Progenitor cell of endocrine pancreas (in vitro differentiated cells): ENCODE measurements at regions not wholly inside any gene's neighbourhood (a gene's known extent, or its start where the extent isn't known, plus 50 kb on each side); places are given as distances from the start of the nearest gene placed in this dataset.

Experiments used
- DNase-seq: peaks from one replicate; pipeline ENCODE4 v3.0.0; 2021; ENCODE audit warnings: low spot score; ENCODE audit not compliant: unreplicated experiment
- H3K27ac Mint-ChIP-seq: 2 replicates; pipeline ENCODE4 v1.8.0; 2021; ENCODE audit warnings: mild to moderate bottlenecking, moderate library complexity, mixed read lengths
- H3K27me3 Mint-ChIP-seq: 2 replicates; pipeline ENCODE4 v1.8.0; 2021; ENCODE audit warnings: mixed read lengths
- H3K36me3 Mint-ChIP-seq: 2 replicates; pipeline ENCODE4 v1.8.0; 2022; ENCODE audit warnings: mixed read lengths; ENCODE audit not compliant: insufficient read depth
- H3K4me1 Mint-ChIP-seq: 2 replicates; pipeline ENCODE4 v1.8.0; 2021; ENCODE audit warnings: low read depth, mixed read lengths
- H3K4me3 Mint-ChIP-seq: 2 replicates; pipeline ENCODE4 v1.8.0; 2021; ENCODE audit warnings: low read depth, mild to moderate bottlenecking, moderate library complexity, mixed read lengths
- H3K9me3 Mint-ChIP-seq: 2 replicates; pipeline ENCODE4 v1.8.0; 2021; ENCODE audit warnings: low read depth, mixed read lengths
- TF ChIP-seq, protein P1 (sequence below): fragments of 200-600 bp; sonication (generic); IDR thresholded peaks from one replicate; pipeline ENCODE4 v1.5.0; 2021; ENCODE audit warnings: antibody characterized with exemption, mild to moderate bottlenecking; ENCODE audit not compliant: unreplicated experiment

DNA sequence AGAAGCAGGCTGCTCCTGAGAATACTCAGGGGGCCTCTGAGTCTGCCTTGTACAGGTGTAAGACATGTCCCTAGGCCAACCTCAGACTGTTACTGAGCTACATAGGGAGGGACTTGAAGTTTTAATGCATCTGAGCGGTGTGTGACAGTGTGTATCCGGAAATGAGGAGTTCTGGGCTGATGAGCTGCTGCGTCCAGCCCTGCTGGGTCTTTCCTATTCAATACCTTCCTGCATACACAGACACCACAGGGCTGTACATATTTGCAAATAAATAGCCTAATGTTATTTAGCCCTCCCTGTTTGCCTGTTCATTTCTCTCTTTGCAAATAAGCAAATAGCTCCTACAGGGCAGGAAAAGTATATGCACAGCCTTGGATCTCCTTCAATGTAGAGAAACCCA, 134.7 kb upstream of the KIRREL3 start:
- TF ChIP-seq, protein P1, sequence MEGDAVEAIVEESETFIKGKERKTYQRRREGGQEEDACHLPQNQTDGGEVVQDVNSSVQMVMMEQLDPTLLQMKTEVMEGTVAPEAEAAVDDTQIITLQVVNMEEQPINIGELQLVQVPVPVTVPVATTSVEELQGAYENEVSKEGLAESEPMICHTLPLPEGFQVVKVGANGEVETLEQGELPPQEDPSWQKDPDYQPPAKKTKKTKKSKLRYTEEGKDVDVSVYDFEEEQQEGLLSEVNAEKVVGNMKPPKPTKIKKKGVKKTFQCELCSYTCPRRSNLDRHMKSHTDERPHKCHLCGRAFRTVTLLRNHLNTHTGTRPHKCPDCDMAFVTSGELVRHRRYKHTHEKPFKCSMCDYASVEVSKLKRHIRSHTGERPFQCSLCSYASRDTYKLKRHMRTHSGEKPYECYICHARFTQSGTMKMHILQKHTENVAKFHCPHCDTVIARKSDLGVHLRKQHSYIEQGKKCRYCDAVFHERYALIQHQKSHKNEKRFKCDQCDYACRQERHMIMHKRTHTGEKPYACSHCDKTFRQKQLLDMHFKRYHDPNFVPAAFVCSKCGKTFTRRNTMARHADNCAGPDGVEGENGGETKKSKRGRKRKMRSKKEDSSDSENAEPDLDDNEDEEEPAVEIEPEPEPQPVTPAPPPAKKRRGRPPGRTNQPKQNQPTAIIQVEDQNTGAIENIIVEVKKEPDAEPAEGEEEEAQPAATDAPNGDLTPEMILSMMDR: no peak
- no peak overlapping the region for H3K27ac Mint-ChIP-seq
- peaks cover under 1% of the 10 kb centered on the region for H3K4me1 Mint-ChIP-seq
- H3K36me3 Mint-ChIP-seq: no peaks in the 10 kb centered on the region
- peaks cover 8% of the 10 kb centered on the region for H3K27me3 Mint-ChIP-seq
- DNase-seq: no peak
- no peaks in the 10 kb centered on the region for H3K9me3 Mint-ChIP-seq
- H3K4me3 Mint-ChIP-seq: no peak overlapping the region

DNA sequence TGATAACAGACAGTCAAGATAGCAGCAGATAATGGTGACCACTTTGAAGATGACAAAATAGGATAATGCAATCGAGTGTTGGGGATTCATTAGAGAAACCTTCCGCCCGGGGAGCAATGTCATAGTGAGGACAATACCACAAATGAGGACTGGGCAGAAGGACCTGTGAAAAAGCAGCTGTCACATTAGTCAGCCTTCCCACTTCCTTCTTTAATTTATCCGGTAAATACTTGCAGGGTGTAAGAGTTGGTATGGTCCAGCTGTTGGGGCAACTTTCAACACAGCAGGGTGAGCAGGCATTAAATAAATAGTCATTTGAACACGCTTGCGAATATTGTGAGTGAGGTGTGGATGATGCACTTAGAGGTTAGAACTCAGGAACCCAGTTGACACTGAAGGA, 132.5 kb upstream of the KIRREL3 start:
- Mint-ChIP-seq H3K36me3 (no peaks in the 10 kb centered on the region), H3K27me3 (peaks cover 11% of the 10 kb centered on the region), H3K27ac (peak overlapping the region; percentile 25), H3K4me3 (no peak overlapping the region), H3K9me3 (no peaks in the 10 kb centered on the region), H3K4me1 (peaks cover 2% of the 10 kb centered on the region)
- DNase-seq: no peak
- TF ChIP-seq, protein P1: no peak

DNA sequence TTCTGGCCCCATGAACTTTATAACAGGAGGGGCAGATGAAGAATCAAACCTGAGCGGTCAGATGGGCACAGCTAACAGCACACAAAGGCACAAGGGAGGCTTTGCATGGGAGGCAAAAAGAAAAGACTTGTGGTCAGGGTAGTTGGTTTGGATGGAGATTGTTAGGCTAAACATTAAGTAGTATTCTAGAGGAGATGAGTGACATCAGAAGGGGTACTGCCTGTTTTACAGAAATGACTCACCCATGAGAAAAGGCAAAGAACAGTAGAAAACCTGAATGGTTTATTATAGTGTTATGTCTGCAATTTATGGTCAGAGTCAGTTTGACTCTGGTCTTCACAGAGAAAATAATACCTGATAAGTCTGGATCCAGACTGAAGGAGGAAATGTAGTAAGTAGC, 129.8 kb upstream of the KIRREL3 start:
- Mint-ChIP-seq H3K27ac (no peak overlapping the region), H3K4me3 (no peak overlapping the region), H3K4me1 (peaks cover 9% of the 10 kb centered on the region), H3K36me3 (no peaks in the 10 kb centered on the region), H3K27me3 (peaks cover 11% of the 10 kb centered on the region), H3K9me3 (no peaks in the 10 kb centered on the region)
- TF ChIP-seq, protein P1: no peak
- DNase-seq: no peak

DNA sequence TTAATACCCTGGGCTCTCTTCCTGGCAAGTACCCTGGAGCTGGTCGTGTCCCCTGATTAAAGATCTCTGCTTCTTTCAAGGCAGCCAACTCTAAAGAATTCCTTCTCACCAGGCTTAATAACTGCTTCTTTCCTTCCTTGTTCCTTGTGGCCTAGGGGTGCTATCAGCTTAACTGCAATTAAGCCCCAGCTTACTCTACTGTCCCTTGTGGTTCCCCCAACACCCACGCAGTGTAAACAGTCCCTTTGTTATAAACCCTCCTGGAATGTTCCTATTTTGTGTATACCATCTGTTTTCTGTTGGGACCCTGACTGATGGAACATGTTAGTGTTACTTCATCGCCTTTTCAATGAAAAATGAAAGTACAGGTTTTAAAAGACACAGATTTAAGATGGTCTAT, 126.4 kb upstream of the KIRREL3 start:
- peaks cover 7% of the 10 kb centered on the region for H3K27me3 Mint-ChIP-seq
- TF ChIP-seq, protein P1: no peak
- no peak overlapping the region for H3K27ac Mint-ChIP-seq

DNA sequence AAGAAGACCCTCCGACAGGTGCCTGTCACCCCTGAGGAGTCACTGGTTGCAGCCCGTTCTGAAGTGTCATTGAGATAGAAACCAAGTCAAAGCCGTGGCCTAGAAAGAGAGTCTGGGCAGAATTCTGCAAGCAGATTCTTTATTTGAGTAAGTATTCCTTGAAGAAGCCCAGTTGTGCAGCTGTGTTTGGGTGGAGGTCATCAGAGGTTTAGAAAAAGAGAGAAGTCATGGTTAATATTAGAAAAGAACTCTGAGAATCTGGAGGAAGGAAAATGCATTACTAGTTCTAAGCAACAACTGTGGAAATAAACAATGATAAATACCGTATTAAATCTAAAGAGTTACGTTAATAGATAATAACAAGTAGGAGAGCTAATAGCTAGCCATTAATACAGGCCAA, 118.8 kb upstream of the KIRREL3 start:
- H3K36me3 Mint-ChIP-seq: no peaks in the 10 kb centered on the region
- peaks cover 3% of the 10 kb centered on the region for H3K27me3 Mint-ChIP-seq
- H3K27ac Mint-ChIP-seq: no peak overlapping the region
- no peak overlapping the region for H3K4me3 Mint-ChIP-seq
- TF ChIP-seq, protein P1: no peak
- DNase-seq: no peak
- H3K9me3 Mint-ChIP-seq: no peaks in the 10 kb centered on the region
- peaks cover 35% of the 10 kb centered on the region for H3K4me1 Mint-ChIP-seq

More for the DNA sequence above, 126.4 kb upstream of the KIRREL3 start:
- no peaks in the 10 kb centered on the region for H3K9me3 Mint-ChIP-seq
- peaks cover 9% of the 10 kb centered on the region for H3K4me1 Mint-ChIP-seq
- DNase-seq: no peak
- no peaks in the 10 kb centered on the region for H3K36me3 Mint-ChIP-seq
- no peak overlapping the region for H3K4me3 Mint-ChIP-seq
